Medulla oblongata (tissue), 1 donor: ENCODE measurements at regions not wholly inside any gene's neighbourhood (a gene's known extent, or its start where the extent isn't known, plus 50 kb on each side); places are given as distances from the start of the nearest gene placed in this dataset.

Source experiments
- DNase-seq: peaks from one replicate; pipeline ENCODE4 v3.0.0-alpha.2; 2015; ENCODE audit errors: extremely low spot score

DNA sequence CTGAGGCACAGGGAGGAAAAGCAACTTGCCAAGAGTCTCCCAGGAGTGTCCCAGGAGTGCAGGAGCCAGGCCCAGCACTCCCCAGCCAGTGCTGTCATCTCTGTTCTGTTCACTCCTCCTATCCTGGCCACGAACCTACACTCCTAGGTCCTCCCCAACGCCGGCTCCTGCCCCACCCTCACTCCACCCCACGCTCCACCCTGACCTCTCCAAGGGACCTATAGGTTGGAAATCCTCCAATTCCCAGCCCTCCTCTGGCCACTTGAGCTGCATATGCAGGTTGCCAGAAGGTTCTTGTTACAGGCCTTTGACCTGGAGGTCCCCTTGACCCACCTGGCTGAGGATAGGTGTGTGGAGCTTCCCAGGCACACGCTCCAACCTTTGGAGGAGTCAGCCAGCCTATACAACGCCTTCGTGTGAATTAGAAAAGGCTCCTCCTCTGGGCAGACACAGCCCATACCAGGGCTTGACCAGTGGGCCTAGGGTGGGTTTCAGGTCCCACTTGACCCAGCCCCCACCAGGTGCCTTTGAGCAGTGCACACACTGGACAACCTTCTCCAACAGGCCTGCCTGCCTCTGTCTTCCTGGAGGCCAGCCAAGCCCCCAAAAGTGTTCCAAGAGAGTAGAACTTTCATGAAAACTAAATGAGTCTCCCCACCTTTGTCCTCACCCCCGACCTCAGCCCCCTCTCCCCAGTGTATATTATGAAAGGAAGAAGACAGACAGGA is 167.2 kb upstream of the TLE3 start:
- no peak for DNase-seq

DNA sequence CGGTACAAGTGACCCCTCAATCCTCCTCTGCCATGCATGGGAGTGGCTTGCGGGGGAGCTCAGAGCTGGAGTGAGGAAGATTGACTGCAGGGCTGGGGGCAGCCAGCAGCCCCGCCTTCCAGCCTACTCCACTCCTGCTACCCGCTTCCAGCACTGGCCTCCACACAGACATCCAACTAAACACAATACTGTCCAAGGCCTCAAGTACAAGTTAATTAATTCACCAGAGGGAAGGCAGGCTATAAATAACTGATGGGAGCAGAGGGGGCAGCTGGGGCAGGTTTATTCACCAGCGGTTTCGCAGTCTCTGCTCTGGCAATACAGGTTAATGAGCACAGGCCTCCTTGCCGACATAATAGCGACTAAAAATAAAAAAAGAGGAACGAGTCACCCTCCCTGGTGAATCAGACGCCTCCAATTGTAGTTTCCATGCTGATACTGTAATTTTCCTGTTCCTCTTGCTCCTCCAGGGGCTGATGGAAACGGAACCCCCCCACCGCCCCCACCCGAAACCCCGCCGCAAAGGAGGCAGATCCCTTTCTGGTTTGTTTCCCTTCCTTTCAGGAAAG is 166.4 kb upstream of the TLE3 start:
- peak; percentile 53 for DNase-seq

DNA sequence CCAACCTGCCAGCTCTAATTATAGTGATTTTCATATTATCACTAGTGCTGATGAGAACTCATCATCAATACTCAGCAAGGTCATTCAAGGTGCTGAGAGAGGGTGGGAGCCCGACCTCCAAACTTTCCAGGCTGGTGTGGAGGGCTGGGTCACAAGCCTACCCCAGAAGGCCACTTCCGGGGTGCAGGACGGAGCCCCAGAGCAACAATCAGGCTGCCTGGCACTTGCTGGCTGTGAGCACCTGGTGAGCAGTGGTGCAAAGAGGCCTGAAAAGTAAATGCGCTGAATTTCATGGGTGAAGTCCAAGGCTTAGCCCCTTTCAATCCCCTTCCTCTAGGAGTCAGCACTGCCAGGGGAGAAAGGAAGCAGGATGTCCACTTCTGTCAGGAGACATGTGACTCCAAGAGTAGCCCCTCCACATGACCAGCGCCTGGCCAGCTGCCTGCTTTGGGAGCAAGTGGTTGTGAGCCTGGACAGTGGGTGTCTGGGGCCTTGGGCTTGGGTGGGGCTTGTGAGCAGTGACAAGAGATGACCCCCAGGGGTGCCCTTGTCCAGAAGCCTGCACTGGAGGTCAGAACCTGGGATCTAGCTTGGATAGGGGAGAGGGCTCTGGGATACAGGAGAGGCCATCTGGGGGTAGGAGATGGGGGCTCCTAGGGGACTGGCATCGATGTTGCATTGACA is 165.0 kb upstream of the TLE3 start:
- peak; percentile 77 for DNase-seq

DNA sequence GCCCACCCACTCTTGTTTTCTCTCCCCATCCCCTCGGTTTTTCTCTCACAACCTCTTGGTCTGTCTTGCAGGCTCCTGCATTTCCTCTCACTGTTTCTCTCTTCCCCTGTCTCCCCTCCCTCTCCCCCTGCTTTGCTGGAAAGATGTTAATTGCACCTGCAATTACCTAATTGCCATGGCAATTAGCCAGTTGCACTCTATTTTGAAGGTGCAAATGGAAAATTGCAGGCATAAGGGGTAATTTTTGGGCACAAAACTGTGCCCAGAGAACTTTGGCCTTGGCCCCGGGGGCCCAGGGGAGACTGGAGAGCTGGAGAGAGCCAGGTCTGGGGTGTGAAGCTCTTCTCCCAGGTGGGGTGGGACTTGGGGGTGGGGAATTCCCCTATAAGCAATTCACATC is 164.5 kb upstream of the TLE3 start:
- DNase-seq = no peak

DNA sequence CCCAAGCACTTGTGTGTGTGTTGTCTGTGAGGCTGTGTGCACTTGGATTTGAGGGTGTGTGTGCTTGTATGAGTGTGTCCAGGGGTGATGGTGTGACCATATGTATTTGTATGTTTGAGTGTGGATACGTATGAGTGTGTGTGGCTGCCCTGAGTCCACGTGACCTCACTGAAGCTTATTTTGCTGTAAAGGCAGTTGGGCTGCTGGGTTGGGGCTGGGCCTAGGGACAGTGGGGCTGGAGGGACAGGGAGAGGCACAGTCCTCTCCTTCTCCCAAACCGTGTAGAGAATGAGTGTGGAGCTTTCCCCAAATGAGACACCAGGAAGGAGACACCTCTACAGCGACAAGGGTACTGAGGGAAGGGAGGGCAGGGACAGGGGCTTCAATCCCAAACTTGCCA is 163.4 kb upstream of the TLE3 start:
- no peak for DNase-seq

DNA sequence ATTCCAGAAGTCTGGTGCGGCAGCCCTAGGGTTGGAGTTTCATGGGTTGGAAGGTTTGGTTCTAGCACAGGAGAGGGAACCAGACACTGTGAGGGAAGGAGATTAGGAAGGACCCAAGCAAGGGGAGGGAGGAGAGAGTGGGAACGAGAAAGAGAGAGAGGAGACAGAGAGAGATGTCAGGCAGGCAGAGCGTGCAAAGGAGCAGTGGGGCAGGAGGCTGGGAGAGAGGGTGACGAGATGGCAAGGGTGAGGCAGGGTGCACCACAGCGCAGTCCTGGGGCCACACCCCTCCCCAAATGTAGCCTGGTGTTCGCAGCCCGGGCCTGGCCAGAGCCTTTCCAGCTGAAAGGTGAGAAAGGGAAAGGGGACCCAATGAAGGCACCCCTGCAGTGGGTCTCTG is 162.9 kb upstream of the TLE3 start:
- DNase-seq = no peak

DNA sequence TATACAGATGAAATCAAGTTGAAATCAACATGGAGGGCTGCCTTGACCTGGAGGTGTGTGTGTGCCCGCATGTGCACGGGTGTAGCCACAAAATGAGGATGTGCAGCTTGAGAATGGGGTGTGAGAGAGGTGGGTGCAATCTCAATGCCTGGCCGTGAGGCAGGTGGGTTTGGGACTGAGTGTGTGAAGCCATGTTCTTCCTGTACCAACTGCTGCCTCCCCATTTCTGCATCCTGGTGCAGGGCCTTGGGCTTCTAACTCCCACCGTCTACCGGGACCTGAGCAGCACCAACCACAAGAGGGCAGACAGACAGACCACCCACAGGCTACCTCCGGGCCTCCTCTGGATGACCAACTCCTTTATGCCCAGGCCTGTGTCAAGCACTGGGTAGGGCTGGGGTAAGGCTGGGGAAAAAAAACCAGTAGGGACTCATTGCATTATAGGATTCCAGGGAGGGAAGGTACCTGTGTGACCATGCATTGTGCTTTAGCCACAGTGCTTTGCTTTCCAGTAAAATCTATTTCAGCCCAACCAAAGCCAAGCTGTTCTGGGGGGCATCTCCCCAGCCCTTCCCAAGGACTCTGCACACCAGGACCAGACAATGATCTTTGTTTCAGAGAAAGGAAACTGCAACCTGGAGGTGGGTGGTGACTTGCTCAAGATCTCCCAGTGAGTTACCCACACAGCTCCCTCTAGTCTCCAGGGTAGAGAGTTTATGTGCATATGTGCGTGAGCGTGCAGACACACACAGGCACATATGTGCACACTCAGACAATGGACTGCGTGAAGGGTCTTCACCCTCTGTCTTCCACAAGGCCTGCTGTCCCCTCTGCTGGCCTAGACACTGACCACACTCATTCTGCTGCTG is 162.2 kb upstream of the TLE3 start:
- no peak for DNase-seq

DNA sequence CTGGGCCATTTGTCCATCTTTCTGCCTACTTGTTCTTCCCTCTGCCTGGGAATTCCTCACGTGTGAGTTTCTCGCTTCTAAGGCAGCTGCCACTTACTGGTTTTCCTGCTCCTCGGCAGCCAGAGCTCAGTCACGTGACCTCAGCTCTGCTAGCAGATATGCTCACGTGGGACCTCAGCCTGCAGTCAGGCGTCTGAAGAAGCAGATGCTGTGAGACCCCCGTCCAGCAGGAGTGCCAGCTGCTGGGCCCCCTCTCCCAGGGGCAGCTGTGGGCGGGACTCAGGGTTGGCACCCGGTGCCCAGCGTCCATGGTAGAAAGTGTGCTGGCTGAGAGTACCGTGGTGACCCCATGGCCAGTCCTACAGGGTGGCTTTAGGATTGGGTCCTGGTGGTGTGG is 161.3 kb upstream of the TLE3 start:
- peak; percentile 69 for DNase-seq

DNA sequence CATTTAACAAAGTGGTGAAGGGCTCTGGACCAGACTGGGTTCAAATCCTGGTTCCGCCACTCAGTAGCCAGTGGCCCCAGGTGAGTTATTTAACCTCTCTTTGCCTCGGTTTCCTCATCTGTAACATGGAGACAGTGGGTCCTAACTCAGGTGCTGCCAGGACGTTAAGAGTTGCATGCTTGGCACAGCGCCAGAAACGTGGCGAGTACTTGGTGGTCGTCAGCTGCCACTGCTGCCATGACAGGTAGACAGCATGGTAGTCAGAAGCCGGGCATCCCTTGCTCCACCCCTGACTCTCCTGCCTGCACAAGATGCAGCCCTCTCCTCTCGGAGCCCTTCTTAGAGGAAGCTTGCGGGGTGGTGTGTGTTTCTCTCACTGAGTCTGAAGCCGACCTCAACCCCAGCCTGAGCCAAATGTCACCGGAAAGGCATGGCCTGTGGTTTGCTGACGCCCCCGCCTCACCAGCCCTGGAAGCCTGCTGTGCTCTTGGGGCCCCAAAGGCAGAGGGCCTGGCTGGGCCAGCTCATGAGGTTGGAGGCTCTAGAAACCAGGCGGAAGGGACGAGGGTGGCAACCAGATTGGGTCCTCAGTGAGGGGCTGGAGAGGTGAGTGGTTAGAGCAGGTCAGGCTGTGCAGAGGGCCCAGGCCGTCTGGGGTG is 160.8 kb upstream of the TLE3 start:
- peak; percentile 51 for DNase-seq

DNA sequence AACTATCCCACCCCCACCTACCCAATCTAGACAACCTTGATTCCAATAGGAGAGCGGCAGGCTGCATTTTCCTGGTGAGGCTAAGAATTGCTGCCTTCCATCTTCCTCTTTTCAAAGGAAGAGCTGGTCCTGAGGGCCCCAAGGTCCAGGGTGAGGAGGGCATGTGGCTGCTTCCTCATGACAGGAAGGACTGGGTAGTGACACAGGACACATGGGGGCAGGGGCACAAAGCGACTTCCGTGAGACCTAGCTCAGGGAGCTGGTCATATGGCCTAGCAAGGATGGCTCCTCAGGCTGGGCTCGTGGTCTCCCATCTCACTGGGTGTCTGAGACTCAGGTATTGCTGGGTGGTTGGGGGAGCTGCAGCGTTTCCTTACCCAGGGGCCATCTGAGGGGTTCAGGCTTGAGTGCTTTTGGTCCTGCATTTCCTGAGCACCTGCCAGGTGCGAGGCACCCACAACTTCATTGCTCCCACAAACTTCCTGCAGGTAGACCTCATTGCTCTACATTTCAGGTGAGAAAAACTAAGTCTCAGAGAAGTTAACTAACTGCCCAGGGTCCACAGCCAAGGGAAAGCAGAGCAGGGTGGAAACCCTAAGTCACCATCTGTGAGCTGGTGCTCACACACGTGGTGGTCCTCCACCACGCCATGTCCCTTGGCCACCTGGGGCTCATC is 160.0 kb upstream of the TLE3 start:
- peak; percentile 75 for DNase-seq

DNA sequence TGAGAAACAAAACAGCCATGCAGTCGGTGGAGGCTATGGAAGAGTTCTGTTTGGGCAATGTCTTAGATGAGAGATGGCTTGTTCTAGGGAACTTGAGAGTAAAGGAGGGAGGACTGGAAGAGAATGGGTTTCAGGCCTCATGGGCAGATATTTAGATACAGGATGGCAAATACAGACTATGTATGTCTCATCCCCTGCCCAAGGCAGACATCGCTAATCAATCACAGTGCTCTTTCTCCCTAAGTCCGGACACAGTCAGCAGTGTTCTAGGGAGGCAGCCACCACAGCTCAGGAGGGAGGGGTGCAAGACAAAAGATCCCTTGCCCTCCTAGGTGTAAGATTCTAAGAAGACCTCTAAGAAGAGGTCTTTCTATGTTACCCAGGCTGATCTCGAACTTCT is 159.3 kb upstream of the TLE3 start:
- no peak for DNase-seq

DNA sequence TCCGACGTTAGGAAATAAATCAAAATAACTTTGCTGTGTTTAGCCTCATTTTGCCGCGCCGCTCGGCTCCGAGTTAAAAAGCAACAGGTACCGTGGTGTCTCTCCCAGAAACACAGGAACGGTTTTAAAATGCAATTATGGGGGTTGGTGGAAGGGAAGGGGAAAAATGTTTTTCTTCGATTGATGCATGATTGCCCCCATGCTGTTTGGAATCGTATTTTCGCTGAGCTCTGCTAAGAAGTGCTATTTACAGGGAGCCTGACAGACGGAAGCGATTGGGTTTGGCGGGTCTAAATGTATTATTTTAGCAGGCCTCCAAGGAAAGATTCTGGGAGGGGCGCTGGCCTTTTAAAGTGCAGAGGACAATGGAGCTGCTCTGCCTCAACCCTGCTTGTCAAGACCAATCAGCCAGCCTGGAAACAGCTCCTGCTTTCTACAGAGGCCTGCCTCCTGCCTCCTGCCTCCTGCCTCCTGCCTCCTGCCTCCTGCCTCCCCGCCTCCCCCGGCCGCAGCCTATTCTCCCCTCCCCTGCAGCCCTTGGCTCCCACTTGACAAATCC is 156.7 kb upstream of the TLE3 start:
- no peak for DNase-seq

DNA sequence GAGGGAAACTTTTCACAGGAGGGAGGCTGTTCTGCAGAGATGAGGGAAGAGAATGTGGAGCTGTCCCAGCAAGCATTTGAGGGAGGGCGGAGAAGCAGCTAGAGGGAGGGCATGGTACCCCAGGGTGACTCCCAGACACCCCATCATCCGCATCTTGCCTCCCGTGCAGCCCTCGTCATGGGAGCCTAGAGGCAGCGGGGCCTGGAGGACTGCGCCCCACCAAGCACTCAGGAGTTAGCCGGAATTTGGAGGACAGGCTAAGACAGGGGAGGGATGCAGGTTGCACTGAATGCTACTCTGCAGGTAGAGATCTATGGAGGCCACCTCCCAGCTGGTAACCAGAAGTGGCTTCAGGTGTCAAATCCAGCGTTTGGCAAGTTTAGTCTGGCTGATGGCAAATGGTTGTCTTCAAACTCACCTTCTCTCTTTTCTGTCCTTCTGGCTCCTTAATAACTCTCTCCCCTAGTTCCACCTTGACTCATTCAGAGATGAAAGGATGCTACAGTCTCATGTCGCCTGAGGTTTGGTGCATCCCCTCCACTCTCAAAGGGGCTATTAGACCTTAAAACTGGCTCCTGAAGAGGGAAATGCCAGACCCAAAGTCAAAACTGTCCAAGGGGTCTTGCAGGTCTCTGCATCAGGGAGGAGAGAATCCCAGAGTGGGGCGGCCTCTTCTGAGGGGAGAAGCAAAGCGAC is 155.9 kb upstream of the TLE3 start:
- no peak for DNase-seq

DNA sequence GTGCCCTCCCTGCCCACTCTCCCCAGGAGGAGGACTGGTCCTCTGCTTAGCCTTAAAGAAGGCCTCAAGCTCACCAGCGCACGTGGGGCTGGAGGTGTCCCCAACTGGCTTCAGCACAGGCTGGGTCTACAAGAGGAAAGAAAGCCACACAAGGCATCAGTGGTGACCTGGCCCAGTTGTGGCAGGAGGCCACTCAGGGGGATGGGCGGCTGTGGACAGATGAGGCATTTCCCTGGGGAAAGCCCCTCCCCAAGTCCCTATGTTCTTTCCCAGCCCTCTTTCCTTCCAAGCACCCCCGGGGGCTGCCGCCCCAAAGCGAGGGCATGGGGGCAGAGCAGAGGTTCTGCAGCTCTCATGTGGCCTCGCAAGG is 155.2 kb upstream of the TLE3 start:
- no peak for DNase-seq

DNA sequence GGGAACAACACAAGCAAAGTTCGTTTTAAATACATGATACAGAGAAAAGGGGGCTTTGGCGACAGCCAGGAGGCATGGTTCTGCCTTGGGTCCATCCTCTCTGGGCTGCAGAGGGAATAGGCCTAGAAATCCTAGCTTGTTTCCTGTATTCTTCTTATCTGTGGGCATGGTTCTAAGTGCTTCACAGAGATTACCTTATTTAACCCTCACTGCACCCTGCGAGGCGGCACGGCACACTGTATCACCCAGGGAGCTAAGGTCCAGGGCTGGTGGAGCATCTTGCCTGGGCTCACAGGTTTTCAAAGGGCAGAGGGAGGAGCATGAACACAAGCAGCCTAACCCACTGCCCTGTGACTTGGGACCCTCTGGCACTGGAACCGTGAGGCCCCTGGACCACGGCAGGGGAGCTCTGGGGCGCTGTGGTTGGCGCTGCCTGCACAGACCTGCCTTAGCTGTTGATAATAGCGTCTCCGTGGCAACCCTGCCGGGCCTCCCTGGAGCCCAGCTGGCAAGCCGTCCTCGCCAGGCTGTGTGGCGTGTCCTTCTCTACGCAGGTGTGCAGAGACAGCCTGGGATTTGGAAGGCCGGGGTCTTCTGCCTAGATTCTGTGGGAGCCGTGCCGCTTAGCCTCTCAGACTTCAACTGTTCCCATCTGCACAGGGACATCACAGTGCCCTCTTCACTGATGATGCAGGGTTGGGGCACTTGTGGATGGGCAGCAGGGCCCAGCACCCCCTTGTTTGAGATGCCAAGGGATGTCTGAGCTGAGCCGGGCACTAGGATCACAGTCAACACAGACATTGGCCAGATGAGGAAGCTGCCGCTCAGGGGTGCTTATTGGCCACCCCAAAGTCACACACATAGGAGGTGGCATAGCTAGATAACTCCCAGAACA is 154.6 kb upstream of the TLE3 start:
- DNase-seq = no peak

DNA sequence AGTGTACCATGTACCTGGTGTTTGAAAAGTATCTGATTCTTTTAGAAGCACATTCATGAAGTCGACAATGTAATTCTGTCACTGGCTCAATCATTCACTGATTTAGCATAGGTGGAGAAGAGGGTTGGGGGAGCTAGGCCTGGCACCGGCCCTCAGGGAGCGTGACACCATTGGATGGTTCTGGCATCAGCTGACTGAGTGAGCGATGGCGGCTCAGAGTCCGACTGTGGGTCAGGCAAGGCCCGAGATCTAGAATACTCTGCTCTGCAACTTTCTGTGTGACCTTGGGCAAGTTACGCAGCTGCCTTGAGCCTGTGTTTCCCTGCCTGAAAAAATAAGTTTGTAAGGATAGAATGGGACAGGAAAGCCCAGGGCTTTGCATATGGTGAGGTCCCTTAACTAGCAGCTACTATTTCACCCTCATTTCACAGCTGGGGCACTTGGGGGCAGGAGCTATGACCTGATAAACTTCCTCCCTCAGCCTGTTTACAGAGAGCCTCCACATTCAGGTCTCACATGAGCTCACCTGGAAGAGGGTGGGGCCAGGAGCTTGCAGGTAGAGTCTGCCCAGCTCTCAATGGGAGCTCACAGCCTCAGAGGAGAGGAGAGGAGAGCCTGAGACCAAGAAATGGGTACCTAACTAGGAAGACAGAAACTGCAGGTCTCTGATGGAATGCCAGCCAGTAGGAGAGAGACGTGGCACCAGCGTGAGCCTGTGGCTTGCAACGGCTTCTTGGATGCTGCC is 153.7 kb upstream of the TLE3 start:
- DNase-seq = no peak

DNA sequence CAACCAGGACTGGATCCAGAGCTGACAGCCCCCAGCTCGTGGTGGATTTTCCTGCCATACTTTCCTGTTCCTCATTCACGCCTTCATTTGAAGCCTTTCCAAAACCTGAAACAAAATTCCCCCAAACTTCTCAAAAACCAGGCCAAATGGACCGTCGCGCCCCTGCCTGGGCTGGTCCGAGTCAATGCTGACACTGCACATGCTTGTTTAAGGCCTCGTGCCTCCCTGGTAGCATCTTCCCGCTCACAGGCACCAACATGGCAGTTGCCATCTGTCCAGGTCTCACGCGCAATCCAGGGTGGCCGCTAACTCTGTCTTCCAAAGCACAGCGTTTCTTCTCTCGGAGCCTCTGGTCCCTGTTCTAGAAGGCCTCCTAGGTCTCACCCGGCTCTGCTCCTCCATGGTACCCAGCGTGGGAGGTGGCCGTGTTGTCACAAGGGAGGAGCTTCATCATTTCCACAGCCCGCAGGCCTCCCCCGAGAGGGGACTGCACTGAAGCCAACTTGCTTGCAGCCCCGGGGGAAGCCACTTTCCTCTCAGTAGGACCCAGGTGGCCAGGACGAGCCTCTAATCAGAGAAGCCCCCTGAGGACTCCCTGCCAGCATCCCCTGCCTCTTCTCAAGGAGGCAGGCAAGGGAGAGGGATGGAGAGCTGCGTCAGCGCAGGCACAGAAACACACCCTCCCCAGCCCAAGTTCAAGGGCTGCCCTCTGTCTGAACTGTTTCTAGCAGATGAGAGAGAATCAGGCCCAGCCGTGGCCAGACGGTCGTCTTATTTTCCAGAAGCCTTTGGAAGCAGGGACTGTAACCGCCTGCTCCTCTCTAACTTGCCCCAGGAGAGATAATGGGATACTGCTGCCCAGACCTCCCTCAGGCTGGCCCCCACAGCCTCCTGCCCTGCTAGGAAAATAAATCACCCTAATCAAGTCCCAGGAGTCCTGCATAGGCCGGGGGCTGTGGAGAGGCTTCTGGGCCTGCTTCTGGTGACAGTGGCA is 152.8 kb upstream of the TLE3 start:
- no peak for DNase-seq
